Upper lobe of left lung (tissue), 4 donors: ENCODE measurements at regions not wholly inside any gene's neighbourhood (a gene's known extent, or its start where the extent isn't known, plus 50 kb on each side); places are given as distances from the start of the nearest gene placed in this dataset.

Experiments used
- EP300 ChIP-seq, 4 donors: sonication (generic); formaldehyde crosslinking; IDR thresholded peaks; one replicate each; pipeline ENCODE4 v1.5.1; 2017; ENCODE audit warnings: antibody characterized with exemption in 4 of 4, control low read depth in 2 of 4
- POLR2A ChIP-seq, 4 donors: fragments of 450-650 bp; IDR thresholded peaks; one replicate each; pipeline ENCODE4 v1.5.1; 2016 to 2017; ENCODE audit warnings: antibody characterized with exemption in 4 of 4, mild to moderate bottlenecking in 2 of 4
- POLR2AphosphoS5 ChIP-seq, 2 donors: sonication (generic); formaldehyde crosslinking; IDR thresholded peaks; one replicate each; pipeline ENCODE4 v1.5.1; 2017; ENCODE audit warnings: antibody characterized with exemption in 2 of 2
- TF ChIP-seq, protein P1 (sequence below), 6 experiments: fragments of 450-650 bp in 4 of 6; fragments of 200-600 bp in 2 of 6; sonication (generic) in 2 of 6; IDR thresholded peaks; one replicate each; pipeline ENCODE4 v1.5.1; 2016 to 2019; ENCODE audit warnings: antibody characterized with exemption in 6 of 6

DNA sequence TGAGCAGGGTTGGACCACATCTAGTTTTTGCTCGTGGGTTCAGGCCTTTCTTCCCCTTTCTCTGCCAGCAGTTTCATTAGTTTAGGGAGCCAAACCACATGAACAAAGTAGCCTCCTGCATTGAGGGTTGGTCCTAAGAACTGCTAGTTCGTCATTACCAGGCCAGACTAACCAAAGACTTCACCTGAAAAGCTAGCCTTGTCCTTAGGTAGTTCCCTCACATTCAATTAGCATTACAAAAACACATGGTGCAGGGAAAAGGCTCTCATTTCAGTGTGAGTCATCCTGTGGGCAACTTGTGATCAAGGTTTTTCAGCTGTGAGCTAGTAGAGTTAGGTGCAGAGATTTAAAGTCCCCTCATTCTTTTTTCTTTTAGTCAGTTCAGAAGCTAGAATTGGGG lies 279.3 kb upstream of the CTNNB1 start:
- TF ChIP-seq, protein P1, sequence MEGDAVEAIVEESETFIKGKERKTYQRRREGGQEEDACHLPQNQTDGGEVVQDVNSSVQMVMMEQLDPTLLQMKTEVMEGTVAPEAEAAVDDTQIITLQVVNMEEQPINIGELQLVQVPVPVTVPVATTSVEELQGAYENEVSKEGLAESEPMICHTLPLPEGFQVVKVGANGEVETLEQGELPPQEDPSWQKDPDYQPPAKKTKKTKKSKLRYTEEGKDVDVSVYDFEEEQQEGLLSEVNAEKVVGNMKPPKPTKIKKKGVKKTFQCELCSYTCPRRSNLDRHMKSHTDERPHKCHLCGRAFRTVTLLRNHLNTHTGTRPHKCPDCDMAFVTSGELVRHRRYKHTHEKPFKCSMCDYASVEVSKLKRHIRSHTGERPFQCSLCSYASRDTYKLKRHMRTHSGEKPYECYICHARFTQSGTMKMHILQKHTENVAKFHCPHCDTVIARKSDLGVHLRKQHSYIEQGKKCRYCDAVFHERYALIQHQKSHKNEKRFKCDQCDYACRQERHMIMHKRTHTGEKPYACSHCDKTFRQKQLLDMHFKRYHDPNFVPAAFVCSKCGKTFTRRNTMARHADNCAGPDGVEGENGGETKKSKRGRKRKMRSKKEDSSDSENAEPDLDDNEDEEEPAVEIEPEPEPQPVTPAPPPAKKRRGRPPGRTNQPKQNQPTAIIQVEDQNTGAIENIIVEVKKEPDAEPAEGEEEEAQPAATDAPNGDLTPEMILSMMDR (IDR thresholded peaks at IDR 0.05) = no peak
- TF ChIP-seq POLR2A (IDR thresholded peaks at IDR 0.05) (no peak), EP300 (IDR thresholded peaks at IDR 0.05) (no peak), POLR2AphosphoS5 (IDR thresholded peaks at IDR 0.05) (no peak)
